ENCODE measurements at regions not wholly inside any gene's neighbourhood (a gene's known extent, or its start where the extent isn't known, plus 50 kb on each side); places are given as distances from the start of the nearest gene placed in this dataset.
"Not testable (repeated sequence)": the region's sequence is repeated elsewhere in the genome, so short reads cannot be mapped to it uniquely, and the experiment has no call there.

- ChIA-PET CTCF (no interaction called here), POLR2A (no interaction called here)
Observed at GRCh38 chr2:160576054-160576499, 82.5 kb upstream of the RBMS1 start.

GRCh38 chr2:160577081-160577480 lies 83.5 kb upstream of the RBMS1 start:
- H3K4me1 ChIP-seq (ENCODE audit: control insufficient read depth in 2 of 2, insufficient read depth in 2 of 2, low read length in 2 of 2); H3K9me3 ChIP-seq (ENCODE audit: control extremely low read depth in 1 of 3, control insufficient read depth in 2 of 3, insufficient read depth in 1 of 3, low read length in 2 of 3); H4K20me1 ChIP-seq (ENCODE audit: control insufficient read depth, insufficient read depth, low read length, poor library complexity, severe bottlenecking); DNase-seq; H3K9ac ChIP-seq (ENCODE audit: low read length); H3K79me2 ChIP-seq (ENCODE audit: control insufficient read depth, insufficient read depth, low read length); POLR2A ChIA-PET; H3K27ac ChIP-seq (ENCODE audit: low read length in 2 of 2); H3K4me3 ChIP-seq (ENCODE audit: control extremely low read depth in 1 of 5, extremely low read depth in 1 of 5, insufficient read depth in 1 of 5, low read depth in 2 of 5, low read length in 4 of 5); H3K27me3 Mint-ChIP-seq; H3K4me1 Mint-ChIP-seq; H3K4me2 ChIP-seq (replicated peaks; ENCODE audit: low read depth, low read length, poor library complexity, severe bottlenecking); ATAC-seq (ENCODE audit: low read depth); intact Hi-C loops (cut with micrococcal nuclease); H3K9me3 Mint-ChIP-seq (ENCODE audit: insufficient read depth); H3K36me3 ChIP-seq (replicated peaks in 1 of 2; ENCODE audit: control extremely low read depth in 1 of 2, control insufficient read depth in 1 of 2, extremely low read depth in 1 of 2, insufficient read depth in 2 of 2, low read length in 1 of 2); H3K27me3 ChIP-seq (replicated peaks in 1 of 4; ENCODE audit: control extremely low read depth in 1 of 4, control insufficient read depth in 3 of 4, insufficient read depth in 4 of 4, low read length in 3 of 4); H3K4me3 Mint-ChIP-seq; H2AFZ ChIP-seq (ENCODE audit: insufficient read depth, low read depth, low read length, poor library complexity, severe bottlenecking); H3K27ac Mint-ChIP-seq; CTCF ChIA-PET: not testable (repeated sequence)
- no CpG with 5 or more reads among the region's 1 CpG for WGBS (ENCODE audit: insufficient coverage)

More at GRCh38 chr2:160576054-160576499, 82.5 kb upstream of the RBMS1 start:
- H3K36me3 ChIP-seq (replicated peaks in 1 of 2; ENCODE audit: control extremely low read depth in 1 of 2, control insufficient read depth in 1 of 2, extremely low read depth in 1 of 2, insufficient read depth in 2 of 2, low read length in 1 of 2), result no peaks in the 10 kb centered on the region
- no peaks in the 10 kb centered on the region for H3K79me2 ChIP-seq (ENCODE audit: control insufficient read depth, insufficient read depth, low read length)
- Mint-ChIP-seq H3K4me3 (no peak overlapping the region), H3K9me3 (ENCODE audit: insufficient read depth) (peaks cover 6% of the 10 kb centered on the region), H3K4me1 (no peaks in the 10 kb centered on the region), H3K27me3 (peaks cover 6% of the 10 kb centered on the region), H3K27ac (no peak overlapping the region)
- no CpG with 5 or more reads among the region's 1 CpG for WGBS (ENCODE audit: insufficient coverage)
- H3K27me3 ChIP-seq (replicated peaks in 1 of 4; ENCODE audit: control extremely low read depth in 1 of 4, control insufficient read depth in 3 of 4, insufficient read depth in 4 of 4, low read length in 3 of 4), result no peaks in the 10 kb centered on the region
- ATAC-seq (ENCODE audit: low read depth) (no peak), DNase-seq (no peak)
- no peaks in the 10 kb centered on the region for H4K20me1 ChIP-seq (ENCODE audit: control insufficient read depth, insufficient read depth, low read length, poor library complexity, severe bottlenecking)
- H3K4me2 ChIP-seq (replicated peaks; ENCODE audit: low read depth, low read length, poor library complexity, severe bottlenecking), result no peak overlapping the region
- no peak overlapping the region for H3K9ac ChIP-seq (ENCODE audit: low read length)
- H2AFZ ChIP-seq (ENCODE audit: insufficient read depth, low read depth, low read length, poor library complexity, severe bottlenecking), result no peak overlapping the region
- TF ChIP-seq CTCF (IDR thresholded peaks at IDR 0.05) (no peak), EZH2 (IDR thresholded peaks at IDR 0.05; ENCODE audit: borderline replicate concordance, insufficient read depth, low read depth, low read length, poor library complexity, severe bottlenecking) (no peak)
- no peak overlapping the region for H3K4me3 ChIP-seq (ENCODE audit: control extremely low read depth in 1 of 5, extremely low read depth in 1 of 5, insufficient read depth in 1 of 5, low read depth in 2 of 5, low read length in 4 of 5)
- H3K27ac ChIP-seq (ENCODE audit: low read length in 2 of 2), result no peak overlapping the region
- no peaks in the 10 kb centered on the region for H3K4me1 ChIP-seq (ENCODE audit: control insufficient read depth in 2 of 2, insufficient read depth in 2 of 2, low read length in 2 of 2)
- intact Hi-C loops (cut with micrococcal nuclease), result no loop called here
- H3K9me3 ChIP-seq (ENCODE audit: control extremely low read depth in 1 of 3, control insufficient read depth in 2 of 3, insufficient read depth in 1 of 3, low read length in 2 of 3), result no peaks in the 10 kb centered on the region

All from B cell (primary cell).